BLaER1 (cell line): ENCODE measurements at regions not wholly inside any gene's neighbourhood (a gene's known extent, or its start where the extent isn't known, plus 50 kb on each side); places are given as distances from the start of the nearest gene placed in this dataset.
"Not testable (repeated sequence)": the region's sequence is repeated elsewhere in the genome, so short reads cannot be mapped to it uniquely, and the experiment has no call there.

Source experiments
- H3K27ac ChIP-seq: shearing (Covaris generic); formaldehyde crosslinking; 2 replicates; pipeline ENCODE4 v1.8.1; 2022
- H3K27me3 ChIP-seq: shearing (Covaris generic); formaldehyde crosslinking; 2 replicates; pipeline ENCODE4 v1.8.1; 2022
- H3K36me3 ChIP-seq: shearing (Covaris generic); formaldehyde crosslinking; 2 replicates; pipeline ENCODE4 v1.8.1; 2022
- H3K4me1 ChIP-seq: shearing (Covaris generic); formaldehyde crosslinking; 2 replicates; pipeline ENCODE4 v1.8.1; 2022
- H3K4me2 ChIP-seq: shearing (Covaris generic); formaldehyde crosslinking; 2 replicates; pipeline ENCODE4 v1.8.1; 2022
- H3K4me3 ChIP-seq: shearing (Covaris generic); formaldehyde crosslinking; 2 replicates; pipeline ENCODE4 v1.8.1; 2022
- H3K9ac ChIP-seq: shearing (Covaris generic); formaldehyde crosslinking; 2 replicates; pipeline ENCODE4 v1.8.1; 2022
- H3K9me3 ChIP-seq: shearing (Covaris generic); formaldehyde crosslinking; 2 replicates; pipeline ENCODE4 v1.8.1; 2022
- H4K20me1 ChIP-seq: shearing (Covaris generic); formaldehyde crosslinking; 2 replicates; pipeline ENCODE4 v1.8.1; 2022
- Cebpa-rat ChIP-seq: shearing (Covaris generic); IDR thresholded peaks from 2 replicates; pipeline ENCODE4 v1.8.1; 2022

GRCh38 chr6:112877134-112878100 is 530.3 kb downstream of the RFPL4B start:
- Histone ChIP-seq H3K27me3 (no peaks in the 10 kb centered on the region), H3K9me3 (no peaks in the 10 kb centered on the region), H3K4me1 (no peaks in the 10 kb centered on the region), H3K36me3 (no peaks in the 10 kb centered on the region), H4K20me1 (no peaks in the 10 kb centered on the region), H3K4me3 (no peak overlapping the region), H3K27ac (no peak overlapping the region), H3K4me2 (no peak overlapping the region), H3K9ac (no peak overlapping the region)
- no peak for TF ChIP-seq Cebpa-rat

GRCh38 chr6:112879920-112880413 is 532.8 kb downstream of the RFPL4B start:
- no peak overlapping the region for H3K4me3 ChIP-seq
- H3K9me3 ChIP-seq: no peaks in the 10 kb centered on the region
- no peaks in the 10 kb centered on the region for H3K4me1 ChIP-seq
- no peak for TF ChIP-seq Cebpa-rat
- H3K36me3 ChIP-seq: no peaks in the 10 kb centered on the region
- no peak overlapping the region for H3K27ac ChIP-seq
- no peak overlapping the region for H3K9ac ChIP-seq
- no peaks in the 10 kb centered on the region for H3K27me3 ChIP-seq
- H3K4me2 ChIP-seq: no peak overlapping the region
- no peaks in the 10 kb centered on the region for H4K20me1 ChIP-seq

- Histone ChIP-seq H3K27me3 (no peaks in the 10 kb centered on the region), H3K9me3 (no peaks in the 10 kb centered on the region), H3K4me2 (no peak overlapping the region), H4K20me1 (no peaks in the 10 kb centered on the region), H3K4me1 (no peaks in the 10 kb centered on the region), H3K36me3 (no peaks in the 10 kb centered on the region), H3K4me3 (no peak overlapping the region), H3K9ac (no peak overlapping the region), H3K27ac (no peak overlapping the region)
- no peak for TF ChIP-seq Cebpa-rat
Measured at GRCh38 chr6:112881027-112881426, 533.9 kb downstream of the RFPL4B start.

- Histone ChIP-seq H3K27me3 (no peaks in the 10 kb centered on the region), H3K4me2 (no peak overlapping the region), H4K20me1 (no peaks in the 10 kb centered on the region), H3K9ac (no peak overlapping the region), H3K27ac (no peak overlapping the region), H3K4me3 (no peak overlapping the region), H3K36me3 (no peaks in the 10 kb centered on the region), H3K9me3 (no peaks in the 10 kb centered on the region), H3K4me1 (no peaks in the 10 kb centered on the region)
- no peak for TF ChIP-seq Cebpa-rat
Measured at GRCh38 chr6:112881828-112882780, 535.0 kb downstream of the RFPL4B start.

- H3K4me2 ChIP-seq: no peak overlapping the region
- no peak overlapping the region for H3K4me3 ChIP-seq
- no peaks in the 10 kb centered on the region for H3K9me3 ChIP-seq
- no peaks in the 10 kb centered on the region for H4K20me1 ChIP-seq
- H3K9ac ChIP-seq: no peak overlapping the region
- no peak overlapping the region for H3K27ac ChIP-seq
- no peaks in the 10 kb centered on the region for H3K4me1 ChIP-seq
- no peaks in the 10 kb centered on the region for H3K27me3 ChIP-seq
- no peaks in the 10 kb centered on the region for H3K36me3 ChIP-seq
- no peak for TF ChIP-seq Cebpa-rat
Measured at GRCh38 chr6:112883095-112883494, 536.0 kb downstream of the RFPL4B start.

GRCh38 chr6:112886415-112886814 is 539.3 kb downstream of the RFPL4B start:
- no peaks in the 10 kb centered on the region for H4K20me1 ChIP-seq
- no peaks in the 10 kb centered on the region for H3K27me3 ChIP-seq
- H3K4me1 ChIP-seq: no peaks in the 10 kb centered on the region
- TF ChIP-seq Cebpa-rat: no peak
- no peak overlapping the region for H3K9ac ChIP-seq
- no peaks in the 10 kb centered on the region for H3K36me3 ChIP-seq
- H3K4me3 ChIP-seq: no peak overlapping the region
- H3K4me2 ChIP-seq: no peak overlapping the region
- H3K27ac ChIP-seq: no peak overlapping the region
- no peaks in the 10 kb centered on the region for H3K9me3 ChIP-seq

- not testable (repeated sequence) for H4K20me1 ChIP-seq, H3K9ac ChIP-seq, H3K27ac ChIP-seq, H3K4me3 ChIP-seq, H3K4me1 ChIP-seq, H3K36me3 ChIP-seq, H3K27me3 ChIP-seq, H3K9me3 ChIP-seq, H3K4me2 ChIP-seq
Measured at GRCh38 chr6:112887424-112887823, 540.3 kb downstream of the RFPL4B start.

GRCh38 chr6:112899541-112899940 is 552.4 kb downstream of the RFPL4B start:
- Histone ChIP-seq H3K9ac (no peak overlapping the region), H3K4me1 (no peaks in the 10 kb centered on the region), H3K4me2 (no peak overlapping the region), H4K20me1 (no peaks in the 10 kb centered on the region), H3K27ac (no peak overlapping the region), H3K9me3 (no peaks in the 10 kb centered on the region), H3K27me3 (no peaks in the 10 kb centered on the region), H3K4me3 (no peak overlapping the region), H3K36me3 (no peaks in the 10 kb centered on the region)
- no peak for TF ChIP-seq Cebpa-rat

GRCh38 chr6:112903361-112903760 is 556.2 kb downstream of the RFPL4B start:
- H3K4me3 ChIP-seq: no peak overlapping the region
- no peak for TF ChIP-seq Cebpa-rat

GRCh38 chr6:112906726-112907125 is 559.6 kb downstream of the RFPL4B start:
- H3K4me3 ChIP-seq: no peak overlapping the region
- H3K4me2 ChIP-seq: no peak overlapping the region
- H3K27me3 ChIP-seq: no peaks in the 10 kb centered on the region
- no peak overlapping the region for H3K9ac ChIP-seq
- no peaks in the 10 kb centered on the region for H3K9me3 ChIP-seq
- H3K27ac ChIP-seq: no peak overlapping the region
- H3K36me3 ChIP-seq: no peaks in the 10 kb centered on the region
- no peaks in the 10 kb centered on the region for H3K4me1 ChIP-seq
- TF ChIP-seq Cebpa-rat: no peak
- H4K20me1 ChIP-seq: no peaks in the 10 kb centered on the region

More at GRCh38 chr6:112903361-112903760, 556.2 kb downstream of the RFPL4B start:
- Histone ChIP-seq H3K9me3 (no peaks in the 10 kb centered on the region), H3K27me3 (no peaks in the 10 kb centered on the region), H3K36me3 (no peaks in the 10 kb centered on the region), H3K4me1 (no peaks in the 10 kb centered on the region), H3K9ac (no peak overlapping the region), H3K27ac (no peak overlapping the region), H4K20me1 (no peaks in the 10 kb centered on the region), H3K4me2 (no peak overlapping the region)
